ENCODE measurements at regions not wholly inside any gene's neighbourhood (a gene's known extent, or its start where the extent isn't known, plus 50 kb on each side); places are given as distances from the start of the nearest gene placed in this dataset.

DNA sequence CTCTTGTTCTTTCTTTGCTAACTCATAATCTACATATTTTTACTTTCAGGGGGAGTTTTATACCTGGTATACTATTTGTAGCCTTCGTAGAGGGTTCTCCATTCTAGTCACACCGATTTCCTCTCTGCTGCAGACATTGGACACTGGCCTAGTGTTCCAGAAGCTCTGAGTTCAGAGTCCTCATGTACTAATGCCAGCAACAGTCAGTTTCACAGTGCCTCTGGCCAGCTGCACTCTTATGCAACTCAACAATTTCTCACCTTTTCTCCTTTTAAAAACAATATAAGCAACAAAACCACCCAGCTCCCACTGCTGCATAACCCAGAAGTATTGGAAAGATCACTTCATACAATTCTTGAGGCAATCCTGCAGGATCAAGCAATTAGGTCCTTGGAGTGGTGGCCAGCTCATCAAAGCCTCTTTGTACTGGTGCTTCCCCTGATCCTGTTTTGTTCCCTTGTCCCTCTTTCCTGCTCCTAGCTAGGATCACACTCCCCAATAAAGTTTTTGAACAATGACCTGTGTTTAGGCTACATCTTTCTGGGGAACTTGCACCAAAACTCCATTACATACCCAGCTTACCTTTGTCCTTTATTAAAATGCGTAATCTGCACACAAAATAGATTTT lies 98.1 kb upstream of the TUT7 start:
- no peak for DNase-seq (ENCODE audit: low read depth)

DNA sequence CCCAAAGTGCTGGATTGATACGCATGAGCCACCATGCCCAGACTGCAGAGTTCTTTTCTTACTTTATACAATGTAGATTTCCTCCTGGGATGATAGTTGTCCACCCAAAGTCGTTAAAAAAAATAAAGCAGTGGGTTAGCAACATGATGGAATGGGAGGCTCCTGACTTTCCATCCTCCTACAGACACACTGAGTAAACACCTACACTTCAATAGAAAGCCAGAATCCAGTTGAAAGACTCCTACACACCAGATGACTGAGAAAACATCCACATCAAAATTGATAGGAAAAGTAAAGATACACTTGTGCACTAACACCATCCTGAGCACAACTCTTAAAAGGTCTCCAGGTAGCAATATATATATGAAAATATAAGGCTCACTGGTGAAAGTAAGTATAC lies 95.0 kb upstream of the TUT7 start:
- no peak for DNase-seq (ENCODE audit: low read depth)

DNA sequence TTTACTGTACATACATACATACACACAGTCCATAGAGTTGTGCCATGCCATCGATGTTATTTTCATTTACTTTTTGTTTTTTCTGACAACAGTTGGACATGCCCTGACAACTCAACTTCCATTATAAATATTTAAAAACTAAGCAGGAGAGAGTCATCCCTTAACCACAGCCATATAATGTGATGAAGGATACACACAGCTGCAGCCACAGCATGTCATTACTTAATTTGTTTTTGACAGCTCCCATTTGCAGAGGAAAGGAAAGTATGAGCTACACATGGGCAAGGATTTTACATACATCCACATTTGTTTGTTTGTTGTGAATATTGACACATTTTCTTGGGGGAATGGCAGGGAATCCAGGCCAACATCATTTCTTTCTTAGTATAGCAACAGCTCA lies 91.5 kb upstream of the TUT7 start:
- DNase-seq (ENCODE audit: low read depth), result no peak

DNA sequence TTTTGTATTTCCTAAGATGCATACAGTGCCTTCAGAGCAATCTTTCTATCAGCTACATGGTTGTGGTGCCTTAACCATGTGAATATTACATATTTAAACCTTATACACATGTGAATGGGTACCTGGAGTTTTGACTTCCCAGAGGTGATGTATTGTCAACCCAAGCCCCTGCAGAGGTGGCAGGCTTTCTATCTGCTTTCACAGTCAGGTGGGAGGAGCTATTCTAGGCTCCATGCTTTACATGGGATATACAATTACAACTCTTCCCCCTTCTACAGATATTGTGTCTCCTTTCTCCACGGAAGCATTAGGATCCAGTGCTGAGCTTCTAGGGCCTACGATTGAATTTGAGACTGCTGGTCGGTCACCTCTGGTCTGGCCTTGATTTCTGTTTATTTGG lies 89.8 kb upstream of the TUT7 start:
- DNase-seq (ENCODE audit: low read depth), result no peak

DNA sequence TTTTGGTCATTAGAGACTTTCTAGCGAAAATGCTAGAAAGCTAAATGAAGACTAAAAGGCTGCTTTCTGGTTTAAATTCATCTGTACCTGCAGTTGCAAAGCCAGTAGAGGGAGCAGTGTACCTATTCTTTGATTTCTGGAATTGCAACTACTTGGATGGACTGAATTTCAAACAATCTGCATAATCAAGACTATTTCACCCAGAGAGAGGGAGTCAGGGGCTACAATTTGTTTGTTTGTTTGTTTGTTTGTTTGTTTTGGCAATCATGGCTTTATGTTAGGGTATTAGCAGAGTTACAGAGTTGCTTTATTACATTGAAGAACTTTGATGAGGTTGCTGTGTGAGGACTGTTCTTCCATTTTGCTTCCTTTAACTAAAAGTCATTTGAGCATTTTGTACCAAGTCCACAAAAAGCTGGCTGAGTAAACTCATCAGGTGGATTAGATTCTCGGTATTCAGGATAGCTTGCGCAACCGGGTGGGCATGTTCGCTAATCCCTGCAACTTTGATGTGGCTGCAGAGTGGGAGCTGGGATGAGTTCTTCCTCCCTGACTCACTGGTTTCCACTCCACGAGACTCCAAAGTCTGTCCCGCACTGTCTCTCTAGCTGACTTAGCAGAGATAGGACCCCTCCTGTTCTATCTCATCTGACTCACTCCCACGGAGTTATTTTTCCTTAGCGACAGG lies 80.0 kb upstream of the TUT7 start:
- DNase-seq (ENCODE audit: low read depth), result no peak

DNA sequence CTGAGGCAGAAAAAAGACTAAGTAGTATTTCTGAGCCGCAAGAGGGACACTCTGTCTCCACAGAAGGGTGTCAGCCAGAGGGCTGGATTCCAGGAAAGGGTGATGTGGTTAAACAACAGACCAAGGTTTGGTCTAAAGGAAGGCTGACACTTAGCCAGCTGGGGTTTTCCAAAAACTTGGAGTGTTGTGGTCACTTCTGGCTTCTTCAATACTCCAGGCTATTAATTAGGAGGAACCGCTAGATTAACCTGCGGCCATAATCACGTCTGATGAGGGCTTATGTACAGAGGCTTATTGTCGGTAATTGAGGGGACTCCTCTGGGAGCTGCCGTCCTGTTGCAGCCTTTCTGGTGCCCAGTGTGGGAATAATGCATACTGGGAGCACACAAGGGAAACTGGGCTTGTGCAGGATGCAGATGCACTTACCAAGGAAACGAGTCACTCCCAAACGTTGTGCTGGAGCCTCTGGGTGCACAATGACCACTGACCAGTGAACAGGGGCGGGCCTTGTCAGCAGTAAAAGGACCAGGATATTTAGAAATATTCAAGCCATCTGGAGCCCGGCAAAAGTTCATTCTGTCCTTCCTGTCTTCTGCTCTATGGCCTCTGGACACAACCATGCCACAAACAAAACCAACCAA lies 70.2 kb upstream of the TUT7 start:
- no peak for DNase-seq (ENCODE audit: low read depth)

DNA sequence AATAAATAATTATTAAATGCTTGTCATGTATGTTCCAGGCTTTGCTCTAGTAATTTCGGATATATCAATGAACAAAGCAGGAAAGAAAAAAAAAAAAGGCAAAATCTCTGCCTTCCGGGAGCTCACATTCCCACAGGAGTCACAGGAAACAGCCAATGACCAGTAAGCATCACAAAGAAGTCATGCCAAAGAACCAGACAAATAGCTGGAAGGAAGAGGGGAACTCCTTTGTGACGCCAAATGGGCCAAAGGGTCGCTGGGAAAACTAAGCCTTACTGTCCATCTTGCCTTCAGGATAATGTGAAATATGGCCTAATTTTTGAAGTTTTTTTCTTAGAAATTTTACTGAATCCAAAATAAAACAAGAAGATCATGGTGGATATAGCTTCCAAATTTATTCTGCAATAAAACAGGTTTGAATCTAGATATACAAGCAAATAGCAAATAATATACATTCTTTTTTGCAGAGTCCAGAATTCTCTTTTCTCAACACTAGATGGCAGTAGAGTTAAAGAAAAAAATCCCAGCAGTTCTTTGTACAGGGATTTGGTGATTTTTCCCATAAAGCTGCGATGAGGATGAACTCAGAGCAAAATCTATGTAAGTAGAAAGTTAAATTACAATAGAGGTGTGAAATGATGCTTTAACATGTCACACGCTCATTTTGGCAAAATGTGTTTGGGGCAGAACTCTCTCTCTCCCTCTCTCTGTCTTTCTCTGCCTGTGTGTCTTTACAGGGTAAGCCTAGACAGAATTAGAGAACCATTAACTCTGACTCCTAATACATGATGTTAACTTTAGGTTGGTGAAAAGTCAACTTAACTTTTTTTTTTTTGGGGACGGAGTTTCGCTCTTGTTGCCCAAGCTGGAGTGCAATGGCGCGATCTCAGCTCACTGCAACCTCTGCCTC lies 60.0 kb upstream of the TUT7 start:
- no peak for DNase-seq (ENCODE audit: low read depth)

DNA sequence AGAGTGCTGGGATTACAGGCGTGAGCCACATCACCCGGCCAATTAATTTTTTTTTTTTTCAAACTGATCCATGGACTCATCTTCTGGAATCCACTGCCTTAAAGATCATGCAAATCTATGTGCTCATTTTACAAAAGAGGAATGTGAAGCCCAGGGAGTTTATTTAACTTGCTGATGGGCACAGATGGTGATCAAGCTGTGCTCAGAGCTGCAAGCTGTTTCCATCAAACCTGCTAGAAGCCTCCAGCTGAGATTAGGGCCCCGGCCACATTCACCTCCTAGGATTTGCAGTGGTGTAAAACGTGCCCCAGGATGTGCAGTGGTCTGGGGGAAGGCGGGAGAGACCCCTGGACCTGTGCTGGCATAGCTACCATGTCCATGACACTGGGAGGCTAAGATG lies 56.1 kb upstream of the TUT7 start:
- no peak for DNase-seq (ENCODE audit: low read depth)

DNA sequence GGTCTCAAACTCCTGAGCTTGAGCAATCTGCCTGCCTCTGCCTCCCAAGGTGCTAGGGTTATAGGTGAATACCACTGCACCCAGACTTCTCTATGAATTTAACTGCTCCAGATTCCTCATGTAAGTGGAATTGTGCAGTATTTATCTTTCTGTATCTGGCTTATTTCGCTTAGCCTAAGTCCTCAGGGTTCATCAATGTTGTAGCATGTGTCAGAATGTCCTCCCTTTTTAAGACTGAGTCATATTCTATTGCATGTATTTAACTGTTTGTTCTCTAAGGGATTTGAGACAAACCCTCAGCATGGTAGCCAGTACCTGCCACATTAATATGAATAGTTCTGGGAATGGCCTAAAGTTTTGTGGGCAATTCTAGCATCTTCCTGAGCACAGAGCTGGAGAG lies 53.9 kb upstream of the TUT7 start:
- DNase-seq (ENCODE audit: low read depth), result no peak

DNA sequence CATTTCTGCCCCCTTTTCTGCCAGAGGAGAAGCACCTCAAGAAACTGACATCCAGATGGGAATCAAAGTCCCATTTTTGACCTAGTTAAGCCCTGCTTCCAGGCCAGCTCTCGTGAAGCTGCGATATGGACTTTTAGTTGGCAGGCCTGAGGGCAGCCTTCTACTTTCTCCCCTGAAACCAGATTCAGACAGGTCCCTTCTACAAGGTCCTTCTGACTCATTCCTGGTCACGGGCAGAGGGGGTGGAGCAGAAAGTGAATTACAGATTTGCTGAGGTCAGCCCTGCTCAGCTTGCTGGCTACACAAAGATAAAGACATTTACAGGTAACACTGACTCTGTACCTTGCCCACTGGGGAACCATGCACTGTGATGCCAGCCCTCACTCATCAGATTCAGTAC lies 52.8 kb upstream of the TUT7 start:
- DNase-seq (ENCODE audit: low read depth), result no peak

DNA sequence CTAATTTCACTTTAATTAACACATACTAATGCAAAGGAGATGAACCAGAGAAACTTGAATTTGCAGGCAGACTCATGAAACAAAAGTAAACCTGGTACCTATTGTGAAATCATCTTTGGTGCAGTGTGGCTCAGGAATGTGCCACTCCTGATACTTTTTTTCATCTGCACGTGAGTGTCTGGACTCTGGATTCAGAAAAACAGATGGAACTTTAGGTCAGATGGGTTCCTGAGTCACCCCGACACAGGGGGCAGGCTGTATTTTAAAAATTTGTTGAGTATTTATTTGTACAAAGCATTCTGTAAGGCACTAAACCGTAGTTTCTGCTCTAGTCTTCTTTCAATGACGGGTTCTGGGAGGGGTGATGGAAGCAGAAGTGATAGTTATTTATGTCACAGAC lies 52.2 kb upstream of the TUT7 start:
- DNase-seq (ENCODE audit: low read depth), result peak; percentile 45

DNA sequence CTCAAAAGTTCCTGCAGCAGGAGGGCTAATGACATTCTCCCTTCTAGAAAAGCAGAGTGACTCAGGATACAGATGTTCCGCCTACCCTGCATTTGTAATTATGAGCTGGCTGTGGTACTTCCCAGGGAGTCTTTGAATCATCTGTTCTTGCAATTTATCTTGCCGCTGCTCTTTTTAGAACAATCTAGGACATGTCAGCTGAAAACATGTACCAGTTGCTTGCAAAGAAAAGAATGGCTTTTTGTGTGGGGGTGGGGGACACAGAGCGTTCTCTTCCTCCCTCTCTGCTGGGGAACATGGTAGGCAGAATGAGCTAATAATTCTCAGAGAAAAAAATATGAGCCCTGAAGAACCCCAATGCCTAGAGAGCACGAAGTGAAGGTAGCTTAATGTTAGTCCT lies 51.7 kb upstream of the TUT7 start:
- peak; percentile 58 for DNase-seq (ENCODE audit: low read depth)

DNA sequence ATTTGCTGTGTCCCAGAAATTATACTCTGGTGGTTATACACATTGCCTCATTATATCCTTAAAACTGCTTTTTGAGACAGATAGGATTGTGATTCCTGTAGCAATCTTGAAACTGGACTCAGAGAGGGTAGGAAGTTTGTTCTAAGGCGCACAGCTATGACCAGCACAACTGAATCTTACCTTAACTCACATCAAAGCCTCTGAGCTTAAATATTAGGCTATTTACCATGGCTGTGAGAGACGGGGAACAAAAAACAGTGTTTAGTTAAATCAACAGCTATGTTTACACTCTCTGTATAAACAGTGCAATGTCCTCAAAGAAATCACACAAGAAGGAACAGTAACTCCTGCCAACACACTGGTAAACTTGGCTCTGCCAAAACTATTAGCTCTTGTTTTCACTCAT lies 50.9 kb upstream of the TUT7 start:
- DNase-seq (ENCODE audit: low read depth), result no peak
